ENCODE measurements at regions not wholly inside any gene's neighbourhood (a gene's known extent, or its start where the extent isn't known, plus 50 kb on each side); places are given as distances from the start of the nearest gene placed in this dataset.

DNA sequence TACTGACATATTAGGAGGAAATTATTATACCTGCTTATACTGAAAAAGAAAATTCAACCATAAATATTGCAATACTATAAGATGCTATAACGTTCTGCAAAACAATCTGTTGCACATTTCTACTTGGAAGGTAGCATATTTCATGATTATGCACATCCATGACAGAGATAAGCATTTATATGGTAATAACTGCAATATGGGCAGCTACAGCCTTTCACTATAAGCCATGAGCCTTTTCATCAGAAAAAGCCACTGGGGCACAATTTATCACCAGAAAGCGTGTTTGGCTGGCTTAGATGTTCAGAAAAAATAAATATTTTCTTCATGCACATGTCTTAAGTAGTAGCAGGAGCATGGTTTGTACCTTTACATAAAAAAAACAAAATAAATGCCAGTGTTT, 340.7 kb downstream of the GALC start (continued):
- TF ChIP-seq, protein P1, sequence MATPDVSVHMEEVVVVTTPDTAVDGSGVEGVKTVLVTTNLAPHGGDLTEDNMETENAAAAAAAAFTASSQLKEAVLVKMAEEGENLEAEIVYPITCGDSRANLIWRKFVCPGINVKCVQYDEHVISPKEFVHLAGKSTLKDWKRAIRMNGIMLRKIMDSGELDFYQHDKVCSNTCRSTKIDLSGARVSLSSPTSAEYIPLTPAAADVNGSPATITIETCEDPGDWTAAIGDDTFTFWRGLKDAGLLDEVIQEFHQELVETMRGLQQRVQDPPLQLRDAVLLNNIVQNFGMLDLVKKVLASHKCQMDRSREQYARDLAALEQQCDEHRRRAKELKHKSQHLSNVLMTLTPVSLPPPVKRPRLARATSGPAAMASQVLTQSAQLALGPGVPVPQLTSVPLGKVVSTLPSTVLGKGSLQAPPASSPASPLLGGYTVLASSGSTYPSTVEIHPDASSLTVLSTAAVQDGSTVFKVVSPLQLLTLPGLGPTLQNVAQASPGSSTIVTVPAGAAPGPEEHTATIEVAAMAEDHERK (CRISPR knock-in tag; IDR thresholded peaks at IDR 0.05; ENCODE audit: low read depth) = no peak
- TF ChIP-seq U2AF1 (optimal IDR thresholded peaks at IDR 0.05; ENCODE audit: low read depth, low read length) (no peak), ZFP37 (CRISPR knock-in tag; IDR thresholded peaks at IDR 0.05; ENCODE audit: borderline replicate concordance) (no peak), NFIB (CRISPR knock-in tag; IDR thresholded peaks at IDR 0.05; ENCODE audit: borderline replicate concordance) (no peak), ZZZ3 (CRISPR knock-in tag; IDR thresholded peaks at IDR 0.05; ENCODE audit: borderline replicate concordance) (no peak), FOXK2 (IDR thresholded peaks at IDR 0.05) (no peak), ZNF331 (CRISPR knock-in tag; IDR thresholded peaks at IDR 0.05) (no peak), ZNF124 (CRISPR knock-in tag; IDR thresholded peaks at IDR 0.05) (no peak), ZNF577 (CRISPR knock-in tag; IDR thresholded peaks at IDR 0.05; ENCODE audit: borderline replicate concordance, low read depth) (no peak), KDM2A (CRISPR knock-in tag; IDR thresholded peaks at IDR 0.05; ENCODE audit: borderline replicate concordance, low read depth) (no peak), ZNF589 (CRISPR knock-in tag; conservative IDR thresholded peaks at IDR 0.05) (no peak), ZSCAN31 (CRISPR knock-in tag; IDR thresholded peaks at IDR 0.05; ENCODE audit: low read depth) (no peak), PITX1 (CRISPR knock-in tag; IDR thresholded peaks at IDR 0.05) (no peak)
- TF ChIP-seq, protein P2, sequence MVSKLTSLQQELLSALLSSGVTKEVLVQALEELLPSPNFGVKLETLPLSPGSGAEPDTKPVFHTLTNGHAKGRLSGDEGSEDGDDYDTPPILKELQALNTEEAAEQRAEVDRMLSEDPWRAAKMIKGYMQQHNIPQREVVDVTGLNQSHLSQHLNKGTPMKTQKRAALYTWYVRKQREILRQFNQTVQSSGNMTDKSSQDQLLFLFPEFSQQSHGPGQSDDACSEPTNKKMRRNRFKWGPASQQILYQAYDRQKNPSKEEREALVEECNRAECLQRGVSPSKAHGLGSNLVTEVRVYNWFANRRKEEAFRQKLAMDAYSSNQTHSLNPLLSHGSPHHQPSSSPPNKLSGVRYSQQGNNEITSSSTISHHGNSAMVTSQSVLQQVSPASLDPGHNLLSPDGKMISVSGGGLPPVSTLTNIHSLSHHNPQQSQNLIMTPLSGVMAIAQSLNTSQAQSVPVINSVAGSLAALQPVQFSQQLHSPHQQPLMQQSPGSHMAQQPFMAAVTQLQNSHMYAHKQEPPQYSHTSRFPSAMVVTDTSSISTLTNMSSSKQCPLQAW (CRISPR knock-in tag; IDR thresholded peaks at IDR 0.05) = no peak
- TF ChIP-seq, protein P3, sequence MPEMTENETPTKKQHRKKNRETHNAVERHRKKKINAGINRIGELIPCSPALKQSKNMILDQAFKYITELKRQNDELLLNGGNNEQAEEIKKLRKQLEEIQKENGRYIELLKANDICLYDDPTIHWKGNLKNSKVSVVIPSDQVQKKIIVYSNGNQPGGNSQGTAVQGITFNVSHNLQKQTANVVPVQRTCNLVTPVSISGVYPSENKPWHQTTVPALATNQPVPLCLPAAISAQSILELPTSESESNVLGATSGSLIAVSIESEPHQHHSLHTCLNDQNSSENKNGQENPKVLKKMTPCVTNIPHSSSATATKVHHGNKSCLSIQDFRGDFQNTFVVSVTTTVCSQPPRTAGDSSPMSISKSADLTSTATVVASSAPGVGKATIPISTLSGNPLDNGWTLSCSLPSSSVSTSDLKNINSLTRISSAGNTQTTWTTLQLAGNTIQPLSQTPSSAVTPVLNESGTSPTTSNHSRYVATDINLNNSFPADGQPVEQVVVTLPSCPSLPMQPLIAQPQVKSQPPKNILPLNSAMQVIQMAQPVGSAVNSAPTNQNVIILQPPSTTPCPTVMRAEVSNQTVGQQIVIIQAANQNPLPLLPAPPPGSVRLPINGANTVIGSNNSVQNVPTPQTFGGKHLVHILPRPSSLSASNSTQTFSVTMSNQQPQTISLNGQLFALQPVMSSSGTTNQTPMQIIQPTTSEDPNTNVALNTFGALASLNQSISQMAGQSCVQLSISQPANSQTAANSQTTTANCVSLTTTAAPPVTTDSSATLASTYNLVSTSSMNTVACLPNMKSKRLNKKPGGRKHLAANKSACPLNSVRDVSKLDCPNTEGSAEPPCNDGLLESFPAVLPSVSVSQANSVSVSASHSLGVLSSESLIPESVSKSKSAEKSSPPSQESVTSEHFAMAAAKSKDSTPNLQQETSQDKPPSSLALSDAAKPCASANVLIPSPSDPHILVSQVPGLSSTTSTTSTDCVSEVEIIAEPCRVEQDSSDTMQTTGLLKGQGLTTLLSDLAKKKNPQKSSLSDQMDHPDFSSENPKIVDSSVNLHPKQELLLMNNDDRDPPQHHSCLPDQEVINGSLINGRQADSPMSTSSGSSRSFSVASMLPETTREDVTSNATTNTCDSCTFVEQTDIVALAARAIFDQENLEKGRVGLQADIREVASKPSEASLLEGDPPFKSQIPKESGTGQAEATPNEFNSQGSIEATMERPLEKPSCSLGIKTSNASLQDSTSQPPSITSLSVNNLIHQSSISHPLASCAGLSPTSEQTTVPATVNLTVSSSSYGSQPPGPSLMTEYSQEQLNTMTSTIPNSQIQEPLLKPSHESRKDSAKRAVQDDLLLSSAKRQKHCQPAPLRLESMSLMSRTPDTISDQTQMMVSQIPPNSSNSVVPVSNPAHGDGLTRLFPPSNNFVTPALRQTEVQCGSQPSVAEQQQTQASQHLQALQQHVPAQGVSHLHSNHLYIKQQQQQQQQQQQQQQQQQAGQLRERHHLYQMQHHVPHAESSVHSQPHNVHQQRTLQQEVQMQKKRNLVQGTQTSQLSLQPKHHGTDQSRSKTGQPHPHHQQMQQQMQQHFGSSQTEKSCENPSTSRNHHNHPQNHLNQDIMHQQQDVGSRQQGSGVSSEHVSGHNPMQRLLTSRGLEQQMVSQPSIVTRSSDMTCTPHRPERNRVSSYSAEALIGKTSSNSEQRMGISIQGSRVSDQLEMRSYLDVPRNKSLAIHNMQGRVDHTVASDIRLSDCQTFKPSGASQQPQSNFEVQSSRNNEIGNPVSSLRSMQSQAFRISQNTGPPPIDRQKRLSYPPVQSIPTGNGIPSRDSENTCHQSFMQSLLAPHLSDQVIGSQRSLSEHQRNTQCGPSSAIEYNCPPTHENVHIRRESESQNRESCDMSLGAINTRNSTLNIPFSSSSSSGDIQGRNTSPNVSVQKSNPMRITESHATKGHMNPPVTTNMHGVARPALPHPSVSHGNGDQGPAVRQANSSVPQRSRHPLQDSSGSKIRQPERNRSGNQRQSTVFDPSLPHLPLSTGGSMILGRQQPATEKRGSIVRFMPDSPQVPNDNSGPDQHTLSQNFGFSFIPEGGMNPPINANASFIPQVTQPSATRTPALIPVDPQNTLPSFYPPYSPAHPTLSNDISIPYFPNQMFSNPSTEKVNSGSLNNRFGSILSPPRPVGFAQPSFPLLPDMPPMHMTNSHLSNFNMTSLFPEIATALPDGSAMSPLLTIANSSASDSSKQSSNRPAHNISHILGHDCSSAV (CRISPR knock-in tag; IDR thresholded peaks at IDR 0.05; ENCODE audit: borderline replicate concordance) = no peak
